PFSK-1 (cell line): ENCODE measurements at regions not wholly inside any gene's neighbourhood (a gene's known extent, or its start where the extent isn't known, plus 50 kb on each side); places are given as distances from the start of the nearest gene placed in this dataset.

Experiments used
- POLR2AphosphoS5 ChIP-seq: IDR thresholded peaks from 2 replicates; pipeline ENCODE4 v1.6.1; 2012; ENCODE audit warnings: low read depth, mild to moderate bottlenecking, control low read depth, low read length, moderate library complexity
- TAF1 ChIP-seq: IDR thresholded peaks from 2 replicates; pipeline ENCODE4 v1.6.1; 2012; ENCODE audit warnings: low read length, control low read depth, borderline replicate concordance; ENCODE audit not compliant: insufficient read depth

- TF ChIP-seq TAF1 (no peak), POLR2AphosphoS5 (no peak)
Observed at GRCh38 chr11:82326853-82327252, 406.8 kb downstream of the FAM181B start.
